Cardiac fibroblast (primary cell): ENCODE measurements at regions not wholly inside any gene's neighbourhood (a gene's known extent, or its start where the extent isn't known, plus 50 kb on each side); places are given as distances from the start of the nearest gene placed in this dataset.

Experiments used
- DNase-seq, 2 donors: peaks; one replicate each; pipeline versions ENCODE4 v3.0.0 to v3.0.0-alpha.2; 2010; ENCODE audit warnings: low read depth in 2 of 2
- H3K4me3 ChIP-seq, 2 donors: replicated peaks in 1 of 2; 1 replicate in 1 of 2; 2 replicates in 1 of 2; pipeline ENCODE4 v1.5.1; 2011; ENCODE audit warnings: low read depth in 2 of 2, low read length in 2 of 2, mild to moderate bottlenecking in 2 of 2, moderate library complexity in 1 of 2
- CTCF ChIP-seq: IDR thresholded peaks from one replicate; pipeline ENCODE4 v1.5.1; 2011; ENCODE audit warnings: low read depth, mild to moderate bottlenecking, low read length, inconsistent platforms

- no peak for DNase-seq
- no peak overlapping the region for H3K4me3 ChIP-seq
- TF ChIP-seq CTCF: no peak
Measured at GRCh38 chr5:167943343-167943742, 348.1 kb upstream of the WWC1 start.

- no peak for TF ChIP-seq CTCF
- no peak overlapping the region for H3K4me3 ChIP-seq
- DNase-seq: no peak
Measured at GRCh38 chr5:167944121-167944852, 347.2 kb upstream of the WWC1 start.

GRCh38 chr5:167945542-167946384 is 345.7 kb upstream of the WWC1 start:
- H3K4me3 ChIP-seq: no peak overlapping the region
- peak; percentile 89 to 95 for DNase-seq
- TF ChIP-seq CTCF: no peak

GRCh38 chr5:167947306-167947705 is 344.1 kb upstream of the WWC1 start:
- peak; percentile 32 to 40 for DNase-seq
- no peak for TF ChIP-seq CTCF
- no peak overlapping the region for H3K4me3 ChIP-seq

GRCh38 chr5:167948251-167948650 is 343.2 kb upstream of the WWC1 start:
- no peak for TF ChIP-seq CTCF
- no peak overlapping the region for H3K4me3 ChIP-seq
- no peak for DNase-seq

GRCh38 chr5:167949435-167949834 is 342.0 kb upstream of the WWC1 start:
- no peak for TF ChIP-seq CTCF
- H3K4me3 ChIP-seq: no peak overlapping the region
- no peak for DNase-seq
